NCI-H2171 (cell line): ENCODE measurements at regions not wholly inside any gene's neighbourhood (a gene's known extent, or its start where the extent isn't known, plus 50 kb on each side); places are given as distances from the start of the nearest gene placed in this dataset.
A peak's percentile ranks its signal among the peaks of the same experiment; 100 is the strongest.

ENCODE experiments used
- DNase-seq: peaks from one replicate; lab custom pipeline; 2025; lab: John Stamatoyannopoulos, UW

DNA sequence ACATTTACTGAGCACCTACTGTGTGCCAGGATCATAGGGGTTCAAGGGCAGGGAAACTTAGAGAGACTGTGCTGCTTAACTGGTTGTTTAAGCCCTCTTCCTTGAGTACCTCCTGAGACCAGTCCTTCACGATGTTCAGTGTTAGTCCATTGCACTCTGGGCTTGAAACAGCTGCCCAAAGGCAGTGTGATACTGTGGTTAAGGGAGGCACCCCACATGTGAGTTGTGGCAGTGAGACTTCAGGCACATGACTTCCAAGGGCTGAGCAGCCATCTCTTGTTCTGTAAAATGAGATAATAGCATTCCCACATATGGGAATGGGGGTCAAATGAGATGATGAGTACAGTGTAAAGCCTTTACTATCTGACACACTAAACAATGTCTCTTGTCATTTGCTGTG is 75.1 kb downstream of the LINGO1 start:
- no peak for DNase-seq

DNA sequence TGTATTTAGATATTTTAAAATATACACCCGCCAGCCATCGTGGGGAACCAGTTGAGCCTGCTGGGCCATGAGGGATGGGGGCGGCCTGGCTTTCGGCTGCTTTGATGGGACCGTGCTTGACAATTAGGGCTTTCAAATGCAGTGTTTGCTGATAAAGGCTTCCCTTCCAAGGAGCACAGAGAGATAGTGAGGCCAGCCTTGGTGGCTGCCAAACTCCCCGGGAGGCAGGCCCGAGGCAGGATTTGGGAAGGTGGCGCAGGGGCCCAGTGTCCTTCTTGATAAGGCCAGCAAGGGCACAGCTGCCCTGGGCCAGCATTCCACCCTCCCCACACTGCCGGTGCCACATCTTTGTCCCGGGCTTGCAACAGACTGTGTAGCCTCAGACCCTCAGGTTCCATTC is 75.6 kb downstream of the LINGO1 start:
- no peak for DNase-seq

- no peak for DNase-seq
Observed at GRCh38 chr15:77556622-77557021, 76.1 kb downstream of the LINGO1 start.

- no peak for DNase-seq
Observed at GRCh38 chr15:77555232-77555631, 77.5 kb downstream of the LINGO1 start.

GRCh38 chr15:77554306-77555080 is 78.2 kb downstream of the LINGO1 start:
- no peak for DNase-seq

- no peak for DNase-seq
Observed at GRCh38 chr15:77553695-77554094, 79.0 kb downstream of the LINGO1 start.

- DNase-seq, result no peak
Observed at GRCh38 chr15:77553257-77553656, 79.5 kb downstream of the LINGO1 start.

- no peak for DNase-seq
Observed at GRCh38 chr15:77552066-77552465, 80.6 kb downstream of the LINGO1 start.

- no peak for DNase-seq
Observed at GRCh38 chr15:77550301-77551251, 82.1 kb downstream of the LINGO1 start.

GRCh38 chr15:77549576-77550288 is 83.0 kb downstream of the LINGO1 start:
- DNase-seq, result no peak

- DNase-seq, result no peak
Observed at GRCh38 chr15:77548589-77549557, 83.8 kb downstream of the LINGO1 start.

GRCh38 chr15:77547801-77548588 is 84.7 kb downstream of the LINGO1 start:
- DNase-seq, result no peak

DNA sequence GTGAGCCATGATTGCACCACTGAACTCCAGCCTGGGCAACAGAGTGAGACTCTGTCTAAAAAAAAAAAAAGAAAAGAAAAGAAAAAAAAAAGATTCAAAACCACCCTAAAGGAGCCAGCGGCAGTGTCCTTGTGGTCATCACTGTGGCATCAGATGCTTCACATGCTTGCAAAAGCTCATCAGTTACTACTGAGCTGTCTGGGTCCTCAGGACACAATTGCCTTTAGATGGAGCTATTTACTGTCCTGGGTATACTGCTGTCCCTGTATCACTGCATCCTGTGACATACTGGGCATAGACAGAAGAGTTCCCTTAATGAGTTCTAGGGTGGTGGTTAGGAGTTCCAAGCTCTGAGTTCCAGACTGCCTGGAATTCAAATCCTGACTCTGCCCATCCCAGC is 85.8 kb downstream of the LINGO1 start:
- DNase-seq, result no peak

GRCh38 chr15:77546050-77546501 is 86.6 kb downstream of the LINGO1 start:
- no peak for DNase-seq

- no peak for DNase-seq
Observed at GRCh38 chr15:77545058-77545457, 87.7 kb downstream of the LINGO1 start.

DNA sequence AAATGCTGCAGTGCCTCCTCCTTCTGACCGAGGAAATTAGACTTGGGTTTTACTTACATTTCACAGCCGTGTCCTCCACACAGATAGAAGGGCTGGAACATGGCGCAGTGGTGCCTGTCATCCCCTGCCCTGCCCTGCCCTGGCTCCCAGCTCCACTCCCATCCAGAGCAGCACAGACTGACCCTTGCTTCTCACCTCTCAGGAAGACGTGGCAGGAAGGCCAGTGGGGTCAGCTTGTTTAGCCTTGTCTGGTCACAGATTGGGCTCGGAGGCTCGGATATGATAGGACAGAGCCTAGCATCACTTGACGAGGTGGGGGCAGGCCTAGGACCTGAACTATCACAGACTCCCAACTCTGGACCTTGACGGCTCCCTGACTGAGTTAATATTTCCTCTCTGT is 88.5 kb downstream of the LINGO1 start:
- no peak for DNase-seq

DNA sequence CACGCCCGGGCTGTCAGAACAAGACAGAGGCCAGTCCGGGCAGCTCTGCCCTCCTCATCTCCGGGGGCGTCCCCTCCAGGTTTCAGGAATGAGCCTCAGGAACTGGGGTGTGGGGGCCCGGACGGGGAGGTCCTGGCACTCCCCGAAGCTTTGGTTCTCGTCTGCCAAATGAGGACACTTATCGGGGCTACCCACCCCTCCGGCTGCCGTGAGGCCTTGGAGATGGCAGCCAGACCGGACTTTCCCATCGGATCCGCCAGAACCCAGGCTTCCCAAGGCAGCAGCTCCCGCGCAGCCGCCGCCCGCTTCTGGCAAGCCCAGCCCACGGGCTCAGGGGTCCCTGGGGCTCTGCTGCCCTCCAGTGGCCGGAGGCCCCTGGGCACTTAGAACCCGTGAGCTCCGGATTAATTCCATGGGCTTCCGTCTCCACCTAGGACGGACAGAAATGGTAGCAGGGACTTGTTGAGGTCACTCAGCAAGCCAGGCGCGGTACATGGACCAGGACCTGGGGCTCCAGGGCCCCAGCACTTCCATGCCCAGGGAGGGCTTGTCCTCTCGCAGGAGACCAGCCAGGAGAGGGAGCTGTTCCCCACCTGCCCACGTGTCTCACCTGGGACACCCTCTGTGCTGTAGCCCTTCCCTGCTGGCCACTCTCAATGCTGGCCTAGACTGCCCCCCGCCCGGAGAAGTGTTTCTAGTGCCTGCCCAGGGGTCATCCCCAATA is 89.4 kb downstream of the LINGO1 start:
- DNase-seq, result peak; percentile 86

DNA sequence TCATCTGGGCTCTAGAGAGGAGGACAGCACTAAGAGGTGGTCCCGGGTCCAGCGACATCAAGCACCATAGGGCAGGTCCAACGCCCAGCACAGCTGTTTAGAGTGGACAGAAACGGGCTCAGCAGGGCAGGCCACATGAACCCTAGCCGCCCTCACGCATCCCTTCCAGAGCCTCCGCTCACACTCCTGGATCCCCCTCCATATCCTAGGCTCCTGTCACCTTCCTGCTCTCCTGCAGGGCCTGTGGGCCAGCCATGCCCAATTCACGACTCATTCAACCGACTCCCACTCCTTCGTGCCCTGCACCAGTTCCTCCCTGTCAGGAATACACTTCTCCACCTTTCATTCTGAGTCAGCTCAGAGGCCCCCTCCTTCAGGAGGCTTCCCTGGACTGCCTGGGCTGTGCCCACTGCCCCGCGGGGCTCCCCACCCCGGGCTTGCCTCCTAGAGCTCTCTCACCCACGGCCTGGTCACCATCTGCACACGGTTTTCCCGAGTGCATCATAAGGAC is 90.2 kb downstream of the LINGO1 start:
- no peak for DNase-seq

GRCh38 chr15:77541421-77542181 is 91.1 kb downstream of the LINGO1 start:
- no peak for DNase-seq
